GM21390 (cell line): ENCODE measurements at regions not wholly inside any gene's neighbourhood (a gene's known extent, or its start where the extent isn't known, plus 50 kb on each side); places are given as distances from the start of the nearest gene placed in this dataset.
"Not testable (repeated sequence)": the region's sequence is repeated elsewhere in the genome, so short reads cannot be mapped to it uniquely, and the experiment has no call there.

Experiments
- ATAC-seq: cut with Tn5 transposase; IDR thresholded peaks from one replicate; pipeline ENCODE4 v1.9.1; 2021; ENCODE audit not compliant: unreplicated experiment

GRCh38 chr14:106204063-106204462 is 677.7 kb downstream of the TMEM121 start:
- no peak for ATAC-seq

GRCh38 chr14:106207316-106207715 is 680.9 kb downstream of the TMEM121 start:
- ATAC-seq: no peak

- ATAC-seq: no peak
Observed at GRCh38 chr14:106208794-106209193, 682.4 kb downstream of the TMEM121 start.

- no peak for ATAC-seq
Observed at GRCh38 chr14:106209755-106210154, 683.4 kb downstream of the TMEM121 start.

- ATAC-seq: no peak
Observed at GRCh38 chr14:106210650-106211049, 684.3 kb downstream of the TMEM121 start.

- ATAC-seq: no peak
Observed at GRCh38 chr14:106211334-106211900, 685.0 kb downstream of the TMEM121 start.

GRCh38 chr14:106215229-106215628 is 688.8 kb downstream of the TMEM121 start:
- ATAC-seq: no peak

- ATAC-seq: no peak
Observed at GRCh38 chr14:106216679-106217078, 690.3 kb downstream of the TMEM121 start.

GRCh38 chr14:106218174-106218573 is 691.8 kb downstream of the TMEM121 start:
- ATAC-seq: no peak

GRCh38 chr14:106222311-106222710 is 695.9 kb downstream of the TMEM121 start:
- no peak for ATAC-seq

- no peak for ATAC-seq
Observed at GRCh38 chr14:106222731-106223130, 696.3 kb downstream of the TMEM121 start.

- ATAC-seq: no peak
Observed at GRCh38 chr14:106227793-106228192, 701.4 kb downstream of the TMEM121 start.

GRCh38 chr14:106228541-106229158 is 702.3 kb downstream of the TMEM121 start:
- ATAC-seq: no peak

- ATAC-seq: no peak
Observed at GRCh38 chr14:106230071-106230470, 703.7 kb downstream of the TMEM121 start.

- ATAC-seq: not testable (repeated sequence)
Observed at GRCh38 chr14:106233191-106233590, 706.8 kb downstream of the TMEM121 start.

GRCh38 chr14:106234525-106235254 is 708.3 kb downstream of the TMEM121 start:
- not testable (repeated sequence) for ATAC-seq

- ATAC-seq: no peak
Observed at GRCh38 chr14:106235356-106236159, 709.2 kb downstream of the TMEM121 start.

- no peak for ATAC-seq
Observed at GRCh38 chr14:106248321-106249192, 722.2 kb downstream of the TMEM121 start.

GRCh38 chr14:106253995-106254394 is 727.6 kb downstream of the TMEM121 start:
- ATAC-seq: not testable (repeated sequence)

- not testable (repeated sequence) for ATAC-seq
Observed at GRCh38 chr14:106257569-106257994, 731.2 kb downstream of the TMEM121 start.
